ENCODE measurements at regions not wholly inside any gene's neighbourhood (a gene's known extent, or its start where the extent isn't known, plus 50 kb on each side); places are given as distances from the start of the nearest gene placed in this dataset.

DNA sequence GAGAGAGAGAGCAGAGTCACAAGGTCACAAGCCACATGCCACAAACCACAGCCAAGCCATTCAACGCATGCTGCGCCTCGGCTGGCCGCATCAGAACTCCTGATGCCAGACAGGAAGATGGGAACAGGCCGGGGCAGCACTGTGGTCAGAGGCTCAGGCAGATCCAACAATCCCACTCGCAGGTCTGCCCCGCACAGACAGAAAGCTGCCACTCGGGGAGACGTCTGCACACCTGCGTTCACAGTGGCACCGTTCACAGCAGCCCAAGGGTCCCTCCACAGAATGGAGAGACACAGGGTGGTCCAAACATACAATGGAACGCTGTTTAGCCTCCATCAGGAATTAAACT lies 408.8 kb downstream of the CTTN start:
- TF ChIP-seq, protein P1, sequence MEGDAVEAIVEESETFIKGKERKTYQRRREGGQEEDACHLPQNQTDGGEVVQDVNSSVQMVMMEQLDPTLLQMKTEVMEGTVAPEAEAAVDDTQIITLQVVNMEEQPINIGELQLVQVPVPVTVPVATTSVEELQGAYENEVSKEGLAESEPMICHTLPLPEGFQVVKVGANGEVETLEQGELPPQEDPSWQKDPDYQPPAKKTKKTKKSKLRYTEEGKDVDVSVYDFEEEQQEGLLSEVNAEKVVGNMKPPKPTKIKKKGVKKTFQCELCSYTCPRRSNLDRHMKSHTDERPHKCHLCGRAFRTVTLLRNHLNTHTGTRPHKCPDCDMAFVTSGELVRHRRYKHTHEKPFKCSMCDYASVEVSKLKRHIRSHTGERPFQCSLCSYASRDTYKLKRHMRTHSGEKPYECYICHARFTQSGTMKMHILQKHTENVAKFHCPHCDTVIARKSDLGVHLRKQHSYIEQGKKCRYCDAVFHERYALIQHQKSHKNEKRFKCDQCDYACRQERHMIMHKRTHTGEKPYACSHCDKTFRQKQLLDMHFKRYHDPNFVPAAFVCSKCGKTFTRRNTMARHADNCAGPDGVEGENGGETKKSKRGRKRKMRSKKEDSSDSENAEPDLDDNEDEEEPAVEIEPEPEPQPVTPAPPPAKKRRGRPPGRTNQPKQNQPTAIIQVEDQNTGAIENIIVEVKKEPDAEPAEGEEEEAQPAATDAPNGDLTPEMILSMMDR (IDR thresholded peaks at IDR 0.05): no peak
- TF ChIP-seq ZFX (IDR thresholded peaks at IDR 0.05; ENCODE audit: borderline replicate concordance): no peak
